B cell (primary cell): ENCODE measurements at regions not wholly inside any gene's neighbourhood (a gene's known extent, or its start where the extent isn't known, plus 50 kb on each side); places are given as distances from the start of the nearest gene placed in this dataset.

ENCODE experiments used
- ATAC-seq: fragments of 200-7000 bp; cut with Tn5 transposase; one replicate; pipeline ENCODE4 v1.10.0; 2021; ENCODE audit warnings: low read depth, mild to moderate bottlenecking, moderate number of reproducible peaks, moderate library complexity
- CTCF ChIA-PET: fragments of 350-600 bp; sonication (Branson Sonifier 250); formaldehyde crosslinking; loops from one replicate; lab custom pipeline; 2021; ENCODE audit warnings: antibody characterized with exemption, inconsistent platforms; lab: Charles Lee
- POLR2A ChIA-PET: fragments of 350-600 bp; sonication (Branson Sonifier 250); formaldehyde crosslinking; loops from one replicate; lab custom pipeline; 2021; ENCODE audit warnings: antibody characterized with exemption; lab: Charles Lee
- DNase-seq: peaks from one replicate; pipeline ENCODE4 v3.0.0; 2013
- H2AFZ ChIP-seq: 2 replicates; pipeline ENCODE4 v1.6.1; 2012; ENCODE audit warnings: mild to moderate bottlenecking, low read depth, low read length; ENCODE audit not compliant: insufficient read depth, poor library complexity, severe bottlenecking
- H3K27ac ChIP-seq, 2 donors: 1 replicate in 1 of 2; 2 replicates in 1 of 2; pipeline ENCODE4 v1.5.1; 2012 to 2013; ENCODE audit warnings: low read length in 2 of 2, mild to moderate bottlenecking in 2 of 2, moderate library complexity in 1 of 2
- H3K27me3 ChIP-seq, 4 experiments: fragments of 200-600 bp in 1 of 4; sonication (generic) in 1 of 4; replicated peaks in 1 of 4; 1 replicate in 2 of 4; 2 replicates in 2 of 4; pipeline versions ENCODE4 v1.6.1 to v1.7.0; 2013 to 2016; ENCODE audit warnings: low read length in 3 of 4, mild to moderate bottlenecking in 2 of 4, mixed read lengths in 1 of 4, moderate library complexity in 1 of 4; ENCODE audit not compliant: insufficient read depth in 4 of 4, control insufficient read depth in 3 of 4; ENCODE audit errors: control extremely low read depth in 1 of 4
- H3K36me3 ChIP-seq, 2 experiments: replicated peaks in 1 of 2; 1 replicate in 1 of 2; 2 replicates in 1 of 2; pipeline versions ENCODE4 v1.6.1 to v1.7.1; 2013; ENCODE audit warnings: low read length in 1 of 2; ENCODE audit not compliant: insufficient read depth in 2 of 2, control insufficient read depth in 1 of 2; ENCODE audit errors: control extremely low read depth in 1 of 2, extremely low read depth in 1 of 2
- H3K4me1 ChIP-seq, 2 donors: fragments of 200-600 bp in 1 of 2; sonication (generic) in 1 of 2; 1 replicate in 1 of 2; 2 replicates in 1 of 2; pipeline versions ENCODE4 v1.5.1 to v1.6.1; 2013 to 2017; ENCODE audit warnings: low read length in 2 of 2; ENCODE audit not compliant: control insufficient read depth in 2 of 2, insufficient read depth in 2 of 2
- H3K4me2 ChIP-seq: replicated peaks from 2 replicates; pipeline ENCODE3; 2012; ENCODE audit warnings: mild to moderate bottlenecking, low read depth, low read length; ENCODE audit not compliant: poor library complexity, severe bottlenecking
- H3K4me3 ChIP-seq, 5 experiments: fragments of 200-600 bp in 1 of 5; sonication (generic) in 1 of 5; 1 replicate in 3 of 5; 2 replicates in 2 of 5; pipeline versions ENCODE4 v1.5.1 to v1.7.0; 2011 to 2016; ENCODE audit warnings: low read length in 4 of 5, mild to moderate bottlenecking in 4 of 5, low read depth in 2 of 5, control low read depth in 1 of 5, moderate library complexity in 1 of 5; ENCODE audit not compliant: insufficient read depth in 1 of 5; ENCODE audit errors: control extremely low read depth in 1 of 5, extremely low read depth in 1 of 5
- H3K79me2 ChIP-seq: fragments of 200-600 bp; sonication (generic); one replicate; pipeline ENCODE4 v1.6.0; 2016; ENCODE audit warnings: low read length; ENCODE audit not compliant: control insufficient read depth, insufficient read depth
- H3K9ac ChIP-seq: fragments of 200-600 bp; sonication (generic); 2 replicates; pipeline ENCODE4 v1.6.1; 2017; ENCODE audit warnings: mild to moderate bottlenecking, low read length, moderate library complexity
- H3K9me3 ChIP-seq, 3 donors: one replicate each; pipeline versions ENCODE4 v1.6.1 to v1.7.1; 2013; ENCODE audit warnings: low read length in 2 of 3; ENCODE audit not compliant: control insufficient read depth in 2 of 3, insufficient read depth in 1 of 3; ENCODE audit errors: control extremely low read depth in 1 of 3
- H4K20me1 ChIP-seq: 2 replicates; pipeline ENCODE4 v1.6.0; 2012; ENCODE audit warnings: mild to moderate bottlenecking, low read length; ENCODE audit not compliant: insufficient read depth, control insufficient read depth, poor library complexity, severe bottlenecking
- H3K27ac Mint-ChIP-seq: one replicate; pipeline ENCODE4 v1.8.0; 2021; ENCODE audit warnings: mixed read lengths
- H3K27me3 Mint-ChIP-seq: one replicate; pipeline ENCODE4 v1.8.0; 2021; ENCODE audit warnings: mixed read lengths
- H3K4me1 Mint-ChIP-seq: one replicate; pipeline ENCODE4 v1.8.0; 2021; ENCODE audit warnings: mixed read lengths
- H3K4me3 Mint-ChIP-seq: one replicate; pipeline ENCODE4 v1.8.0; 2021; ENCODE audit warnings: mixed read lengths
- H3K9me3 Mint-ChIP-seq: one replicate; pipeline ENCODE4 v1.8.0; 2022; ENCODE audit warnings: mixed read lengths; ENCODE audit not compliant: insufficient read depth
- EZH2 ChIP-seq: IDR thresholded peaks from 2 replicates; pipeline ENCODE4 v1.6.1; 2012; ENCODE audit warnings: borderline replicate concordance, low read depth, mild to moderate bottlenecking, moderate library complexity, low read length; ENCODE audit not compliant: insufficient read depth, poor library complexity, severe bottlenecking
- WGBS: methylation state at CpG from one replicate; pipeline ENCODE4 v1.1.5; 2013; ENCODE audit warnings: missing lambda C conversion rate; ENCODE audit not compliant: insufficient coverage; 5-methylcytosine and 5-hydroxymethylcytosine counted together
- intact Hi-C: fragments of 100-400 bp; cut with micrococcal nuclease; formaldehyde crosslinking; loops from one replicate; pipeline ENCODE4 v1.10.0; 2022
- TF ChIP-seq, protein P1 (sequence below): fragments of 200-600 bp; IDR thresholded peaks from one replicate; pipeline ENCODE4 v1.8.0; 2022; ENCODE audit warnings: antibody characterized with exemption, mild to moderate bottlenecking

DNA sequence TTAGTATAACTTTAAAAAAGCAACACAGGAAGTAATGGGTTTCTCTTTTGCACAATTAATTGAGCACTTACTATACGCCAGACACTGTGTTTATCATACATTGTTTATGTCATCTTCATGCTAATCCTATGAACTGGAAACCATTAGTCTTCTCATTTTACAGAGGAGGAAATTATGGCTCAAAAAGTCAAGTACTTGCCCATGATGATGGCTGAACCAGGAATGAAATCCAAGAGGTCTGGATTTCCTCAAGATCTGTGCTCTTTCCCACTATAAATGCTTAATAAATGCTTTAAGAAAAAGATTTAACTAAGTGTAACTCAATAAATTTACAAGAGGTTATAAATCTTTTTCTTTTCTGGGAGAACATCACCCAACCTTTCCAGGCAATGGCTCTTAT lies 303.7 kb upstream of the RRP15 start:
- POLR2A ChIA-PET: no interaction called here
- TF ChIP-seq, protein P1, sequence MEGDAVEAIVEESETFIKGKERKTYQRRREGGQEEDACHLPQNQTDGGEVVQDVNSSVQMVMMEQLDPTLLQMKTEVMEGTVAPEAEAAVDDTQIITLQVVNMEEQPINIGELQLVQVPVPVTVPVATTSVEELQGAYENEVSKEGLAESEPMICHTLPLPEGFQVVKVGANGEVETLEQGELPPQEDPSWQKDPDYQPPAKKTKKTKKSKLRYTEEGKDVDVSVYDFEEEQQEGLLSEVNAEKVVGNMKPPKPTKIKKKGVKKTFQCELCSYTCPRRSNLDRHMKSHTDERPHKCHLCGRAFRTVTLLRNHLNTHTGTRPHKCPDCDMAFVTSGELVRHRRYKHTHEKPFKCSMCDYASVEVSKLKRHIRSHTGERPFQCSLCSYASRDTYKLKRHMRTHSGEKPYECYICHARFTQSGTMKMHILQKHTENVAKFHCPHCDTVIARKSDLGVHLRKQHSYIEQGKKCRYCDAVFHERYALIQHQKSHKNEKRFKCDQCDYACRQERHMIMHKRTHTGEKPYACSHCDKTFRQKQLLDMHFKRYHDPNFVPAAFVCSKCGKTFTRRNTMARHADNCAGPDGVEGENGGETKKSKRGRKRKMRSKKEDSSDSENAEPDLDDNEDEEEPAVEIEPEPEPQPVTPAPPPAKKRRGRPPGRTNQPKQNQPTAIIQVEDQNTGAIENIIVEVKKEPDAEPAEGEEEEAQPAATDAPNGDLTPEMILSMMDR: no peak
- TF ChIP-seq EZH2: no peak
- Histone ChIP-seq H3K79me2 (no peaks in the 10 kb centered on the region), H3K27me3 (no peaks in the 10 kb centered on the region), H4K20me1 (no peaks in the 10 kb centered on the region), H3K27ac (no peak overlapping the region), H3K9me3 (no peaks in the 10 kb centered on the region), H3K4me1 (no peaks in the 10 kb centered on the region), H3K36me3 (no peaks in the 10 kb centered on the region), H3K4me3 (no peak overlapping the region), H2AFZ (no peak overlapping the region), H3K4me2 (no peak overlapping the region), H3K9ac (no peak overlapping the region)
- CTCF ChIA-PET: no interaction called here
- DNase-seq (no peak), ATAC-seq (no peak)
- Mint-ChIP-seq H3K4me3 (no peak overlapping the region), H3K27me3 (no peaks in the 10 kb centered on the region), H3K4me1 (no peaks in the 10 kb centered on the region), H3K9me3 (peaks cover 4% of the 10 kb centered on the region), H3K27ac (no peak overlapping the region)
- whole genome bisulfite sequencing: no CpG with 5 or more reads among the region's 1 CpG
- intact Hi-C loops: no loop called here

DNA sequence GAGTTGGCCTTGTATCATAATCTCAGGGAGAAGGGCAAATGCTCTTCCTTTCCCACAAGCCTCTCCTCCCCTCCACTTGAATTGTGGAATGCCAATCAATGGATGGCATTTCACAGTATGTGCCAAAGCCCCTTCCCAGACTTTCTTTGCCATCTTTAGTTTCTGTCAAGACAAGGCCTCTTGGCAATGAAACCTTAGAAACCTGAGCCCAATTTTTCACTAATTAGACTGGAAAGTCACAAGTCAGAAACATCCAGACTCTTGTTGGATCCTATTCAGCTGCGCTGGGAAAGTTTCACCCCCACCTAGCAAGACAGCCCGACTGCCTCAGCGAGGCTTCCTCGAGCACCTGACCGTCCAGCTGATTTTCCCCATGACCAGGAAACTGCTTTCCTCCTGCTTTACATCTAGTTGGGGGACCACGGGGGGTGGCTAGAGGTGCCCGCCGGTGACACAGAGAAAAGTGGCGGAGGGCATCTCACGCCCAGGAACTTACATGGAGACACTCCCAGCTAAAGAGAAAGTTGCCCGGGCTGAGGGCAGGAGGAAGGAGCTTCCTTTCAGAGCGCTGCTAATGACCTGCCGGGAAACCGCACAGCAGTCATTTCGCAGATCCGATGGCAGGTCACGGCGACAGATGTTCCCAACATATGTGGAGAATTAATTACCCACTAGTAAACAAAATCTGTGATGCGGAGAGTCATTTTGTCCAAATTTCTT lies 302.6 kb upstream of the RRP15 start:
- TF ChIP-seq, protein P1: no peak
- no peak for TF ChIP-seq EZH2
- ChIA-PET POLR2A (no interaction called here), CTCF (no interaction called here)
- no peaks in the 10 kb centered on the region for H4K20me1 ChIP-seq
- H3K36me3 ChIP-seq: no peaks in the 10 kb centered on the region
- no peak overlapping the region for H2AFZ ChIP-seq
- H3K4me2 ChIP-seq: no peak overlapping the region
- peaks cover 4% of the 10 kb centered on the region for H3K9me3 Mint-ChIP-seq
- H3K4me3 ChIP-seq: no peak overlapping the region
- no peaks in the 10 kb centered on the region for H3K27me3 Mint-ChIP-seq
- 80% methylated on average over 11 of the region's 19 CpGs for WGBS
- H3K27ac Mint-ChIP-seq: no peak overlapping the region
- intact Hi-C loops: no loop called here
- no peak overlapping the region for H3K27ac ChIP-seq
- H3K4me1 Mint-ChIP-seq: no peaks in the 10 kb centered on the region
- ATAC-seq (no peak), DNase-seq (no peak)
- H3K79me2 ChIP-seq: no peaks in the 10 kb centered on the region
- H3K27me3 ChIP-seq: no peaks in the 10 kb centered on the region
- no peaks in the 10 kb centered on the region for H3K9me3 ChIP-seq
- no peak overlapping the region for H3K4me3 Mint-ChIP-seq
- H3K9ac ChIP-seq: no peak overlapping the region
- H3K4me1 ChIP-seq: no peaks in the 10 kb centered on the region
